PC-3 (cell line): ENCODE measurements at regions not wholly inside any gene's neighbourhood (a gene's known extent, or its start where the extent isn't known, plus 50 kb on each side); places are given as distances from the start of the nearest gene placed in this dataset.

Experiments
- ATAC-seq: fragments of 200-7000 bp; cut with Tn5 transposase; 2 replicates; pipeline ENCODE4 v1.9.1; 2020; ENCODE audit warnings: mild to moderate bottlenecking, moderate library complexity
- BruUV-seq: library from RNA; stranded (reverse); fragments of 400-500 nt; replicated peaks from 2 replicates; lab custom pipeline; 2021; lab: Mats Ljungman, UMichigan
- CTCF ChIA-PET: fragments of 300-600 bp; sonication (Branson Sonifier 250); formaldehyde crosslinking; loops from one replicate; lab custom pipeline; 2022; ENCODE audit warnings: antibody characterized with exemption; lab: Charles Lee
- POLR2A ChIA-PET: fragments of 300-600 bp; sonication (Branson Sonifier 250); formaldehyde crosslinking; loops from one replicate; lab custom pipeline; 2022; ENCODE audit warnings: antibody characterized with exemption; ENCODE audit not compliant: unreplicated experiment; lab: Charles Lee
- DNase-seq: peaks from one replicate; pipeline ENCODE4 v3.0.0-alpha.2; 2015
- H2AFZ ChIP-seq: fragments of 300-600 bp; sonication (generic); 2 replicates; pipeline ENCODE4 v1.6.0; 2016; ENCODE audit warnings: antibody characterized with exemption, low read length
- H3F3A ChIP-seq: fragments of 300-600 bp; sonication (generic); one replicate; pipeline ENCODE4 v1.6.0; 2017; ENCODE audit warnings: antibody characterized with exemption, low read length, control low read depth, mild to moderate bottlenecking; ENCODE audit not compliant: unreplicated experiment
- H3K27ac ChIP-seq: fragments of 300-600 bp; sonication (generic); 2 replicates; pipeline ENCODE4 v1.5.1; 2016; ENCODE audit warnings: mild to moderate bottlenecking, low read length
- H3K27me3 ChIP-seq: fragments of 300-600 bp; sonication (generic); 2 replicates; pipeline ENCODE4 v1.6.1; 2016; ENCODE audit warnings: low read length, mixed read lengths
- H3K36me3 ChIP-seq: fragments of 300-600 bp; sonication (generic); 2 replicates; pipeline ENCODE4 v1.6.1; 2016; ENCODE audit warnings: low read depth, mixed run types, low read length, mixed read lengths
- H3K4me1 ChIP-seq: fragments of 300-600 bp; sonication (generic); 2 replicates; pipeline ENCODE4 v1.5.1; 2016; ENCODE audit warnings: low read length; ENCODE audit not compliant: insufficient read depth
- H3K4me2 ChIP-seq: fragments of 300-600 bp; sonication (generic); 2 replicates; pipeline ENCODE4 v1.6.0; 2016; ENCODE audit warnings: low read length
- H3K4me3 ChIP-seq: fragments of 300-600 bp; sonication (generic); 2 replicates; pipeline ENCODE4 v1.5.1; 2016; ENCODE audit warnings: mild to moderate bottlenecking, low read length, mixed read lengths
- H3K79me2 ChIP-seq: fragments of 300-600 bp; sonication (generic); 2 replicates; pipeline ENCODE4 v1.6.1; 2017; ENCODE audit warnings: low read length, mixed read lengths
- H3K9ac ChIP-seq: fragments of 300-600 bp; sonication (generic); 2 replicates; pipeline ENCODE4 v1.6.0; 2016; ENCODE audit warnings: mild to moderate bottlenecking, low read length
- H3K9me2 ChIP-seq: fragments of 300-600 bp; sonication (generic); replicated peaks from 2 replicates; pipeline ENCODE4 v1.6.1; 2016; ENCODE audit warnings: mixed run types, low read length, mixed read lengths
- H3K9me3 ChIP-seq: fragments of 300-600 bp; sonication (generic); 2 replicates; pipeline ENCODE4 v1.6.1; 2016; ENCODE audit warnings: low read length, mixed read lengths
- H4K20me1 ChIP-seq: fragments of 300-600 bp; sonication (generic); 2 replicates; pipeline ENCODE4 v1.6.1; 2016; ENCODE audit warnings: low read length, mixed read lengths
- EZH2 ChIP-seq: fragments of 300-600 bp; sonication (generic); IDR thresholded peaks from one replicate; pipeline ENCODE4 v1.6.1; 2017; ENCODE audit warnings: antibody characterized with exemption, mild to moderate bottlenecking, low read length; ENCODE audit not compliant: unreplicated experiment
- EZH2phosphoT487 ChIP-seq: fragments of 300-600 bp; sonication (generic); IDR thresholded peaks from 2 replicates; pipeline ENCODE4 v1.6.1; 2018; ENCODE audit warnings: mild to moderate bottlenecking, antibody characterized with exemption, low read length, borderline replicate concordance
- intact Hi-C: fragments of 100-400 bp; cut with micrococcal nuclease; formaldehyde crosslinking; loops from 2 replicates; pipeline ENCODE4 v1.9.0; 2023
- TF ChIP-seq, protein P1 (sequence below): fragments of 300-600 bp; sonication (generic); conservative IDR thresholded peaks from 2 replicates; pipeline ENCODE4 v1.5.1; 2017; ENCODE audit warnings: antibody characterized with exemption, low read depth, mild to moderate bottlenecking, low read length

- no peak overlapping the region for H3K9ac ChIP-seq
- CTCF ChIA-PET: no interaction called here
These were observed 125.6 kb downstream of the TDRD15 start for GRCh38 chr2:21249367-21249766.

DNA sequence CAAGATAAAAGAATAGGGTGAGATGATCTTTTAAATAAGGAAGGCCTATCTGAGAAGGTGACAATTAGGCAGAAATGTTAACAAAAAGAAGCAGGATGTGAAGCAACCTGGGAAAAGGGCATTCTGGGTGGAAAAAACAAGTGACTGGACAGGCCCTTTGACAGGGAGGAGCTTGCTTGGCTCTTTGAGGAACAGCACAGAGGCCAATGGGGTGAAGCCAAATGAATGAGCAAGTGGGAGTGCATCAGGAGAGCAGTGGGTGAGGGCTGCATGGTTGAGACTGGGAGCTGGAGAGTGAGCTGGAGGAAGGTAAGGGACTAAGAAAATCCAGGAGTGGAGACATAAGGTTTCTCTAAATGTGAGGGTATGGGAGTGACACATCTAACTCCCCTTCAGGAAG, 126.9 kb downstream of the TDRD15 start:
- Histone ChIP-seq H2AFZ (no peak overlapping the region), H3K4me1 (no peaks in the 10 kb centered on the region), H3K4me2 (no peak overlapping the region), H3K27me3 (no peaks in the 10 kb centered on the region), H3K9me2 (no peaks in the 10 kb centered on the region), H3K9ac (no peak overlapping the region), H3K79me2 (no peaks in the 10 kb centered on the region), H3K9me3 (no peaks in the 10 kb centered on the region), H4K20me1 (no peaks in the 10 kb centered on the region), H3K36me3 (no peaks in the 10 kb centered on the region), H3K4me3 (no peak overlapping the region), H3F3A (no peaks in the 10 kb centered on the region), H3K27ac (no peak overlapping the region)
- ChIA-PET CTCF (no interaction called here), POLR2A (no interaction called here)
- intact Hi-C loops: no loop called here
- no peak for DNase-seq
- TF ChIP-seq, protein P1, sequence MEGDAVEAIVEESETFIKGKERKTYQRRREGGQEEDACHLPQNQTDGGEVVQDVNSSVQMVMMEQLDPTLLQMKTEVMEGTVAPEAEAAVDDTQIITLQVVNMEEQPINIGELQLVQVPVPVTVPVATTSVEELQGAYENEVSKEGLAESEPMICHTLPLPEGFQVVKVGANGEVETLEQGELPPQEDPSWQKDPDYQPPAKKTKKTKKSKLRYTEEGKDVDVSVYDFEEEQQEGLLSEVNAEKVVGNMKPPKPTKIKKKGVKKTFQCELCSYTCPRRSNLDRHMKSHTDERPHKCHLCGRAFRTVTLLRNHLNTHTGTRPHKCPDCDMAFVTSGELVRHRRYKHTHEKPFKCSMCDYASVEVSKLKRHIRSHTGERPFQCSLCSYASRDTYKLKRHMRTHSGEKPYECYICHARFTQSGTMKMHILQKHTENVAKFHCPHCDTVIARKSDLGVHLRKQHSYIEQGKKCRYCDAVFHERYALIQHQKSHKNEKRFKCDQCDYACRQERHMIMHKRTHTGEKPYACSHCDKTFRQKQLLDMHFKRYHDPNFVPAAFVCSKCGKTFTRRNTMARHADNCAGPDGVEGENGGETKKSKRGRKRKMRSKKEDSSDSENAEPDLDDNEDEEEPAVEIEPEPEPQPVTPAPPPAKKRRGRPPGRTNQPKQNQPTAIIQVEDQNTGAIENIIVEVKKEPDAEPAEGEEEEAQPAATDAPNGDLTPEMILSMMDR: no peak
- TF ChIP-seq EZH2phosphoT487 (no peak), EZH2 (no peak)
- no TSS peak for BruUV-seq
- ATAC-seq: no peak

More at GRCh38 chr2:21249367-21249766, 125.6 kb downstream of the TDRD15 start:
- TF ChIP-seq EZH2phosphoT487: no peak
- TF ChIP-seq EZH2: no peak
- TF ChIP-seq, protein P1: no peak
- H4K20me1 ChIP-seq: no peaks in the 10 kb centered on the region
- H3K9me3 ChIP-seq: no peaks in the 10 kb centered on the region
- intact Hi-C loops: no loop called here
- POLR2A ChIA-PET: no interaction called here
- H3K4me1 ChIP-seq: no peaks in the 10 kb centered on the region
- H3K4me3 ChIP-seq: no peak overlapping the region
- no peak overlapping the region for H2AFZ ChIP-seq
- H3K36me3 ChIP-seq: no peaks in the 10 kb centered on the region
- DNase-seq (no peak), ATAC-seq (no peak)
- H3K79me2 ChIP-seq: no peaks in the 10 kb centered on the region
- H3K27me3 ChIP-seq: no peaks in the 10 kb centered on the region
- H3K27ac ChIP-seq: no peak overlapping the region
- no TSS peak for BruUV-seq
- no peaks in the 10 kb centered on the region for H3K9me2 ChIP-seq
- no peak overlapping the region for H3K4me2 ChIP-seq
- no peaks in the 10 kb centered on the region for H3F3A ChIP-seq

DNA sequence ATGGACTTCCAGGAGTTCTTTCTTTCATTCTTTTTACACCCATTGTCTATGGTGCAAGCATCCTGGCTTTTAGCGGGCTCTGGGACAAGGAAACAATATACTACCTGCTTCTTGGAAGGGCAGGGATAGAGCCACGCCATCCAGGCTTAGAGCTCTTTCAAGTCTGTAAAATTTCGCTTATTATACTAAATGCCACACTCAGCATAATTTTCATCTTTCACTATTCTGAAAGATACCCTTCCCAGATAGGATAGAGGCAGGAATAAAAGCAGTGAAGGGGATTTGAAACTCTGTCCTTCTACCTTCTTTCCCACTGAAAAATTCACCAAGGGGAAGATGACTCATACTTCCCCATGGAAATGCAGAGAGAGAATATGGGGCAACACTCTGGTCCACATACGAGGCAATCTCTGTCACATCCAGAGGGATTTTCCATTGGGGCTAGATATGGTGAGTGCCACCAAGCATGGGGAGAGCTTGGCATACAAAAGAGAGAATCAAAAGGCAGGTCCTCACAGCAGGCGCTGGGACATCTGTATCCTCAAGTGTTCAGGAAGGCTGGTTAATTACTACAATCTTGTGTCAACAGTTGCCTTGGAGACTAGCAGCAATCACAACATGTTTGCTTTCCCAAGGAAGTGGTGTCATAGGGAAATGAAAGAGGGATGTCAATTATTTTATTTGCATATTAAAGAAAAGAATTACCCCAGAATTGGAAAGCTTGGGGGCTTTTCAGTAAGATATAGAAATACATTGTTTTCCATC, 127.6 kb downstream of the TDRD15 start:
- H3K9me3 ChIP-seq: no peaks in the 10 kb centered on the region
- H3K36me3 ChIP-seq: no peaks in the 10 kb centered on the region
- no peak overlapping the region for H3K4me2 ChIP-seq
- no peaks in the 10 kb centered on the region for H4K20me1 ChIP-seq
- no peak for ATAC-seq
- no peaks in the 10 kb centered on the region for H3K9me2 ChIP-seq
- ChIA-PET POLR2A (no interaction called here), CTCF (no interaction called here)
- DNase-seq: no peak
- no peaks in the 10 kb centered on the region for H3K4me1 ChIP-seq
- H3K27ac ChIP-seq: no peak overlapping the region
- no peaks in the 10 kb centered on the region for H3K79me2 ChIP-seq
- H3K27me3 ChIP-seq: no peaks in the 10 kb centered on the region
- H2AFZ ChIP-seq: no peak overlapping the region
- TF ChIP-seq EZH2phosphoT487 (no peak), EZH2 (no peak)
- TF ChIP-seq, protein P1: no peak
- intact Hi-C loops: no loop called here
- H3K4me3 ChIP-seq: no peak overlapping the region
- no peaks in the 10 kb centered on the region for H3F3A ChIP-seq
- no TSS peak for BruUV-seq
- no peak overlapping the region for H3K9ac ChIP-seq
